B cell (primary cell): ENCODE measurements at regions not wholly inside any gene's neighbourhood (a gene's known extent, or its start where the extent isn't known, plus 50 kb on each side); places are given as distances from the start of the nearest gene placed in this dataset.

ENCODE experiments used
- ATAC-seq: fragments of 200-7000 bp; cut with Tn5 transposase; one replicate; pipeline ENCODE4 v1.10.0; 2021; ENCODE audit warnings: low read depth, mild to moderate bottlenecking, moderate number of reproducible peaks, moderate library complexity
- CTCF ChIA-PET: fragments of 350-600 bp; sonication (Branson Sonifier 250); formaldehyde crosslinking; loops from one replicate; lab custom pipeline; 2021; ENCODE audit warnings: antibody characterized with exemption, inconsistent platforms; lab: Charles Lee
- POLR2A ChIA-PET: fragments of 350-600 bp; sonication (Branson Sonifier 250); formaldehyde crosslinking; loops from one replicate; lab custom pipeline; 2021; ENCODE audit warnings: antibody characterized with exemption; lab: Charles Lee
- DNase-seq: peaks from one replicate; pipeline ENCODE4 v3.0.0; 2013
- H2AFZ ChIP-seq: 2 replicates; pipeline ENCODE4 v1.6.1; 2012; ENCODE audit warnings: mild to moderate bottlenecking, low read depth, low read length; ENCODE audit not compliant: insufficient read depth, poor library complexity, severe bottlenecking
- H3K27ac ChIP-seq, 2 donors: 1 replicate in 1 of 2; 2 replicates in 1 of 2; pipeline ENCODE4 v1.5.1; 2012 to 2013; ENCODE audit warnings: low read length in 2 of 2, mild to moderate bottlenecking in 2 of 2, moderate library complexity in 1 of 2
- H3K27me3 ChIP-seq, 4 experiments: fragments of 200-600 bp in 1 of 4; sonication (generic) in 1 of 4; replicated peaks in 1 of 4; 1 replicate in 2 of 4; 2 replicates in 2 of 4; pipeline versions ENCODE4 v1.6.1 to v1.7.0; 2013 to 2016; ENCODE audit warnings: low read length in 3 of 4, mild to moderate bottlenecking in 2 of 4, mixed read lengths in 1 of 4, moderate library complexity in 1 of 4; ENCODE audit not compliant: insufficient read depth in 4 of 4, control insufficient read depth in 3 of 4; ENCODE audit errors: control extremely low read depth in 1 of 4
- H3K36me3 ChIP-seq, 2 experiments: replicated peaks in 1 of 2; 1 replicate in 1 of 2; 2 replicates in 1 of 2; pipeline versions ENCODE4 v1.6.1 to v1.7.1; 2013; ENCODE audit warnings: low read length in 1 of 2; ENCODE audit not compliant: insufficient read depth in 2 of 2, control insufficient read depth in 1 of 2; ENCODE audit errors: control extremely low read depth in 1 of 2, extremely low read depth in 1 of 2
- H3K4me1 ChIP-seq, 2 donors: fragments of 200-600 bp in 1 of 2; sonication (generic) in 1 of 2; 1 replicate in 1 of 2; 2 replicates in 1 of 2; pipeline versions ENCODE4 v1.5.1 to v1.6.1; 2013 to 2017; ENCODE audit warnings: low read length in 2 of 2; ENCODE audit not compliant: control insufficient read depth in 2 of 2, insufficient read depth in 2 of 2
- H3K4me2 ChIP-seq: replicated peaks from 2 replicates; pipeline ENCODE3; 2012; ENCODE audit warnings: mild to moderate bottlenecking, low read depth, low read length; ENCODE audit not compliant: poor library complexity, severe bottlenecking
- H3K4me3 ChIP-seq, 5 experiments: fragments of 200-600 bp in 1 of 5; sonication (generic) in 1 of 5; 1 replicate in 3 of 5; 2 replicates in 2 of 5; pipeline versions ENCODE4 v1.5.1 to v1.7.0; 2011 to 2016; ENCODE audit warnings: low read length in 4 of 5, mild to moderate bottlenecking in 4 of 5, low read depth in 2 of 5, control low read depth in 1 of 5, moderate library complexity in 1 of 5; ENCODE audit not compliant: insufficient read depth in 1 of 5; ENCODE audit errors: control extremely low read depth in 1 of 5, extremely low read depth in 1 of 5
- H3K79me2 ChIP-seq: fragments of 200-600 bp; sonication (generic); one replicate; pipeline ENCODE4 v1.6.0; 2016; ENCODE audit warnings: low read length; ENCODE audit not compliant: control insufficient read depth, insufficient read depth
- H3K9ac ChIP-seq: fragments of 200-600 bp; sonication (generic); 2 replicates; pipeline ENCODE4 v1.6.1; 2017; ENCODE audit warnings: mild to moderate bottlenecking, low read length, moderate library complexity
- H3K9me3 ChIP-seq, 3 donors: one replicate each; pipeline versions ENCODE4 v1.6.1 to v1.7.1; 2013; ENCODE audit warnings: low read length in 2 of 3; ENCODE audit not compliant: control insufficient read depth in 2 of 3, insufficient read depth in 1 of 3; ENCODE audit errors: control extremely low read depth in 1 of 3
- H4K20me1 ChIP-seq: 2 replicates; pipeline ENCODE4 v1.6.0; 2012; ENCODE audit warnings: mild to moderate bottlenecking, low read length; ENCODE audit not compliant: insufficient read depth, control insufficient read depth, poor library complexity, severe bottlenecking
- H3K27ac Mint-ChIP-seq: one replicate; pipeline ENCODE4 v1.8.0; 2021; ENCODE audit warnings: mixed read lengths
- H3K27me3 Mint-ChIP-seq: one replicate; pipeline ENCODE4 v1.8.0; 2021; ENCODE audit warnings: mixed read lengths
- H3K4me1 Mint-ChIP-seq: one replicate; pipeline ENCODE4 v1.8.0; 2021; ENCODE audit warnings: mixed read lengths
- H3K4me3 Mint-ChIP-seq: one replicate; pipeline ENCODE4 v1.8.0; 2021; ENCODE audit warnings: mixed read lengths
- H3K9me3 Mint-ChIP-seq: one replicate; pipeline ENCODE4 v1.8.0; 2022; ENCODE audit warnings: mixed read lengths; ENCODE audit not compliant: insufficient read depth
- EZH2 ChIP-seq: IDR thresholded peaks from 2 replicates; pipeline ENCODE4 v1.6.1; 2012; ENCODE audit warnings: borderline replicate concordance, low read depth, mild to moderate bottlenecking, moderate library complexity, low read length; ENCODE audit not compliant: insufficient read depth, poor library complexity, severe bottlenecking
- whole genome bisulfite sequencing: methylation state at CpG from one replicate; pipeline ENCODE4 v1.1.5; 2013; ENCODE audit warnings: missing lambda C conversion rate; ENCODE audit not compliant: insufficient coverage; 5-methylcytosine and 5-hydroxymethylcytosine counted together
- intact Hi-C: fragments of 100-400 bp; cut with micrococcal nuclease; formaldehyde crosslinking; loops from one replicate; pipeline ENCODE4 v1.10.0; 2022
- TF ChIP-seq, protein P1 (sequence below): fragments of 200-600 bp; IDR thresholded peaks from one replicate; pipeline ENCODE4 v1.8.0; 2022; ENCODE audit warnings: antibody characterized with exemption, mild to moderate bottlenecking

DNA sequence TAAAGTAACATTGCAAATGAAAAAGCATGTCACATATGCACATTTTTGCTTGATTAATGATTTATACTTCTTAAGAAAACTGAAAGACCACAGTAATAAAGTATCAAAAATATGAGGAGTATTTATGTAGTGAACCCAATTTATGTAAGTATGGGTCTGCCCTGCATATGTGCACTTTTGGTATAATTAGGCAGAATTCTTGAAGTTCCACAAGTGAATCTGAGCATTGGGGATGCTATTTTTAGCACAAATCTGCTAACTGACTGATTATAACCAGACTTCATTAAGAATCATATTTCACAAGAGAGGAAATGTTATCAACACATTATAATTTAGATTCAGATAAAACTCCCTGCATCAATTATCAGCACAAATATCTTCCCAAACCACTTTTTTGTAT is 407.1 kb upstream of the LRRC4C start:
- H3K79me2 ChIP-seq, result no peaks in the 10 kb centered on the region
- intact Hi-C loops, result no loop called here
- no peak overlapping the region for H3K4me2 ChIP-seq
- ChIA-PET POLR2A (no interaction called here), CTCF (no interaction called here)
- DNase-seq (no peak), ATAC-seq (no peak)
- H3K9me3 ChIP-seq, result peaks cover 0 to 2% (median 0%) of the 10 kb centered on the region in 3 donors
- no peaks in the 10 kb centered on the region for H3K4me1 ChIP-seq
- no peaks in the 10 kb centered on the region for H3K4me1 Mint-ChIP-seq
- no peak overlapping the region for H3K27ac ChIP-seq
- H3K27me3 Mint-ChIP-seq, result no peaks in the 10 kb centered on the region
- TF ChIP-seq EZH2, result no peak
- TF ChIP-seq, protein P1, sequence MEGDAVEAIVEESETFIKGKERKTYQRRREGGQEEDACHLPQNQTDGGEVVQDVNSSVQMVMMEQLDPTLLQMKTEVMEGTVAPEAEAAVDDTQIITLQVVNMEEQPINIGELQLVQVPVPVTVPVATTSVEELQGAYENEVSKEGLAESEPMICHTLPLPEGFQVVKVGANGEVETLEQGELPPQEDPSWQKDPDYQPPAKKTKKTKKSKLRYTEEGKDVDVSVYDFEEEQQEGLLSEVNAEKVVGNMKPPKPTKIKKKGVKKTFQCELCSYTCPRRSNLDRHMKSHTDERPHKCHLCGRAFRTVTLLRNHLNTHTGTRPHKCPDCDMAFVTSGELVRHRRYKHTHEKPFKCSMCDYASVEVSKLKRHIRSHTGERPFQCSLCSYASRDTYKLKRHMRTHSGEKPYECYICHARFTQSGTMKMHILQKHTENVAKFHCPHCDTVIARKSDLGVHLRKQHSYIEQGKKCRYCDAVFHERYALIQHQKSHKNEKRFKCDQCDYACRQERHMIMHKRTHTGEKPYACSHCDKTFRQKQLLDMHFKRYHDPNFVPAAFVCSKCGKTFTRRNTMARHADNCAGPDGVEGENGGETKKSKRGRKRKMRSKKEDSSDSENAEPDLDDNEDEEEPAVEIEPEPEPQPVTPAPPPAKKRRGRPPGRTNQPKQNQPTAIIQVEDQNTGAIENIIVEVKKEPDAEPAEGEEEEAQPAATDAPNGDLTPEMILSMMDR, result no peak
- peaks cover 2% of the 10 kb centered on the region for H3K9me3 Mint-ChIP-seq
- no peak overlapping the region for H3K4me3 ChIP-seq
- H3K27me3 ChIP-seq, result no peaks in the 10 kb centered on the region
- H3K9ac ChIP-seq, result no peak overlapping the region
- no peaks in the 10 kb centered on the region for H3K36me3 ChIP-seq
- no peaks in the 10 kb centered on the region for H4K20me1 ChIP-seq
- no peak overlapping the region for H2AFZ ChIP-seq
- no peak overlapping the region for H3K27ac Mint-ChIP-seq
- H3K4me3 Mint-ChIP-seq, result no peak overlapping the region

DNA sequence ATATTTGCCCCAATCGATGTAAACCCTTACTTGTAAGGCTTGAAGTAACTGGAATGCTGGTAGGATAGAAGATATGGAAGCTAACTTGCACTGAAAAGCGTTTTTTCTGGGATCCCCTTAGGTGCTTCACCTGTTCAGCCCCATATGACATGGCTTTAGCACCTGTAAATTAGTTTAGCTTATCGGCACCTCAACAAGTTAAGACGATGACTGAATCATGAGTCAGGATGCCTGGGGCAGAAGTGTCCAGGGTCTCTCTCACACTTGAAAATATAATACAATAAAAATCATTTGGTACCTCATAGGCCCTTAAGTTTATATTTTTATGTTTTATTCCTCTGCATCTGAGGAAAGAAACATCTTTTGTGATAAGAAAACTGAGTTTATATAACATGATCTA is 409.2 kb upstream of the LRRC4C start:
- Histone ChIP-seq H3K27me3 (no peaks in the 10 kb centered on the region), H4K20me1 (no peaks in the 10 kb centered on the region), H3K4me2 (no peak overlapping the region), H3K4me1 (no peaks in the 10 kb centered on the region), H3K79me2 (no peaks in the 10 kb centered on the region), H3K27ac (no peak overlapping the region), H3K9me3 (peaks cover 0 to 6% (median 2%) of the 10 kb centered on the region in 3 donors), H3K4me3 (no peak overlapping the region), H3K9ac (no peak overlapping the region), H3K36me3 (no peaks in the 10 kb centered on the region), H2AFZ (no peak overlapping the region)
- H3K9me3 Mint-ChIP-seq, result peaks cover 5% of the 10 kb centered on the region
- H3K27me3 Mint-ChIP-seq, result no peaks in the 10 kb centered on the region
- CTCF ChIA-PET, result no interaction called here
- no peak for TF ChIP-seq EZH2
- TF ChIP-seq, protein P1, result no peak
- intact Hi-C loops, result no loop called here
- no peak overlapping the region for H3K4me3 Mint-ChIP-seq
- ATAC-seq, result no peak
- no peaks in the 10 kb centered on the region for H3K4me1 Mint-ChIP-seq
- DNase-seq, result no peak
- H3K27ac Mint-ChIP-seq, result no peak overlapping the region
- WGBS, result 57% methylated on average over 2 of the region's 4 CpGs
- POLR2A ChIA-PET, result no interaction called here
